SK-MEL-5 (cell line): ENCODE measurements at regions not wholly inside any gene's neighbourhood (a gene's known extent, or its start where the extent isn't known, plus 50 kb on each side); places are given as distances from the start of the nearest gene placed in this dataset.

Experiments
- DNase-seq: peaks from one replicate; pipeline ENCODE4 v3.0.0-alpha.2; 2016; ENCODE audit warnings: low read depth, low spot score
- in situ Hi-C: cut with HindIII; loops from 2 replicates; pipeline ENCODE4 v1.10.0; 2016; ENCODE audit warnings: low sequenced_read_pairs, high pct_unique_total_duplicates, low pct_unique_long_range_greater_than_20kb

GRCh38 chr21:41606706-41607105 is 98.7 kb upstream of the TMPRSS2 start:
- in situ Hi-C loops = loop anchor here (25.0 kb wide), 1 partner anchor 156 kb away; the partner anchor contains the start of gene RIPK4
- DNase-seq = no peak

- in situ Hi-C loops = loop anchor here (25.0 kb wide), 1 partner anchor 156 kb away; the partner anchor contains the start of gene RIPK4
- DNase-seq = no peak
Observed at GRCh38 chr21:41605934-41606285, 98.0 kb upstream of the TMPRSS2 start.

GRCh38 chr21:41605178-41605933 is 97.4 kb upstream of the TMPRSS2 start:
- DNase-seq = no peak
- in situ Hi-C loops = loop anchor here (25.0 kb wide), 1 partner anchor 157 kb away; the partner anchor contains the start of gene RIPK4

GRCh38 chr21:41604583-41605041 is 96.7 kb upstream of the TMPRSS2 start:
- no peak for DNase-seq
- in situ Hi-C loops = loop anchor here (25.0 kb wide), 1 partner anchor 158 kb away; the partner anchor contains the start of gene RIPK4

- in situ Hi-C loops = loop anchor here (25.0 kb wide), 1 partner anchor 159 kb away; the partner anchor contains the start of gene RIPK4
Observed at GRCh38 chr21:41603476-41603875, 95.5 kb upstream of the TMPRSS2 start.

GRCh38 chr21:41602531-41602930 is 94.6 kb upstream of the TMPRSS2 start:
- DNase-seq = no peak
- in situ Hi-C loops = loop anchor here (25.0 kb wide), 1 partner anchor 160 kb away; the partner anchor contains the start of gene RIPK4

More at GRCh38 chr21:41603476-41603875, 95.5 kb upstream of the TMPRSS2 start:
- DNase-seq = no peak

- DNase-seq = no peak
- in situ Hi-C loops = loop anchor here (25.0 kb wide), 1 partner anchor 161 kb away; the partner anchor contains the start of gene RIPK4
Observed at GRCh38 chr21:41601573-41602368, 93.8 kb upstream of the TMPRSS2 start.

GRCh38 chr21:41600961-41601572 is 93.1 kb upstream of the TMPRSS2 start:
- in situ Hi-C loops = loop anchor here (25.0 kb wide), 1 partner anchor 161 kb away; the partner anchor contains the start of gene RIPK4
- no peak for DNase-seq

- in situ Hi-C loops = loop anchor here (25.0 kb wide), 1 partner anchor 162 kb away; the partner anchor contains the start of gene RIPK4
- DNase-seq = no peak
Observed at GRCh38 chr21:41600556-41600955, 92.6 kb upstream of the TMPRSS2 start.

- in situ Hi-C loops = loop anchor here (25.0 kb wide), 1 partner anchor 162 kb away; the partner anchor contains the start of gene RIPK4
- no peak for DNase-seq
Observed at GRCh38 chr21:41600116-41600515, 92.2 kb upstream of the TMPRSS2 start.

GRCh38 chr21:41598561-41599431 is 90.8 kb upstream of the TMPRSS2 start:
- in situ Hi-C loops = no loop called here
- DNase-seq = no peak

GRCh38 chr21:41597811-41598231 is 89.9 kb upstream of the TMPRSS2 start:
- in situ Hi-C loops = no loop called here
- DNase-seq = no peak

- DNase-seq = no peak
- in situ Hi-C loops = no loop called here
Observed at GRCh38 chr21:41597227-41597626, 89.3 kb upstream of the TMPRSS2 start.

GRCh38 chr21:41596241-41596925 is 88.4 kb upstream of the TMPRSS2 start:
- no peak for DNase-seq
- in situ Hi-C loops = no loop called here

GRCh38 chr21:41594268-41594667 is 86.3 kb upstream of the TMPRSS2 start:
- DNase-seq = no peak
- in situ Hi-C loops = no loop called here

- no peak for DNase-seq
- in situ Hi-C loops = no loop called here
Observed at GRCh38 chr21:41593760-41594138, 85.8 kb upstream of the TMPRSS2 start.
